ENCODE measurements at regions not wholly inside any gene's neighbourhood (a gene's known extent, or its start where the extent isn't known, plus 50 kb on each side); places are given as distances from the start of the nearest gene placed in this dataset.
"Not testable (repeated sequence)": the region's sequence is repeated elsewhere in the genome, so short reads cannot be mapped to it uniquely, and the experiment has no call there.

- DNase-seq (ENCODE audit: low read depth); H3K4me3 ChIP-seq (ENCODE audit: low read depth, low read length): not testable (repeated sequence)
Observed at GRCh38 chr2:111429353-111429752, 308.6 kb downstream of the BCL2L11 start.

GRCh38 chr2:111430817-111431661 is 310.3 kb downstream of the BCL2L11 start:
- H3K4me3 ChIP-seq (ENCODE audit: low read depth, low read length); DNase-seq (ENCODE audit: low read depth): not testable (repeated sequence)

- not testable (repeated sequence) for H3K4me3 ChIP-seq (ENCODE audit: low read depth, low read length); DNase-seq (ENCODE audit: low read depth)
Observed at GRCh38 chr2:111432423-111432822, 311.7 kb downstream of the BCL2L11 start.

GRCh38 chr2:111432916-111433499 is 312.3 kb downstream of the BCL2L11 start:
- DNase-seq (ENCODE audit: low read depth); H3K4me3 ChIP-seq (ENCODE audit: low read depth, low read length): not testable (repeated sequence)

DNA sequence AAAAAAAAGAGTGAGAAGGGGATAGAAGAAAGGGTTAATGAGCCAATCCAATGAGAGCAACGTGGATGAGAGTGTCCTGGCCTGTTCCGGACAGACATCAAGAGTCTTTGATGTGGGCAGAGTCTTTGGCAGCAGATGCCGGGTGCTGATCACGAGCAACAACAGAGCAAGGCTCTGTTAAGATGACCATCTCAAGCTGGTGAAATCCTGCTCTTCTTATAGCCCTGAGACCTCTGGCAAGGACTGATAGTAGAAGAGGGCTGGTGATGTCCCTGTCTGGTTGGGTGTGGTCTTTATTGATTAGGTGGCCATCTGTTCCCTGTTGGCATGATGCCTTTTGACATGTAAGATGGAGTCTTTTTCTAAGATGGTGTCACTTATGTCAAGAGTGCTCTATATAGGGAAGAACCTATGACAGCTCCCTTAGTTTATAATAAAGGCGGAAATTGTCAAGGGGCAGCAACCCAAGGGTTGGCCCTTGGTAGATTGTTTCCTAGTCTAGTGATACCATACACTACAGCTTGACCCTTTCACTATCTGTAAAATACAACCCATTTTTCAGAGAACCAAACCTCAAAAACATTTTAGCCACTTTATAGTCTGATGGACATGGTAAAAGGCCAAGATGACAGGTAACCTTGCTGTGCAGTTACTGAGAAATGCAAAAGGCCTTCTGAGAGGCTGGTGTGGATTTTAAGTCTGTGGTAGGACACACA is 313.3 kb downstream of the BCL2L11 start:
- DNase-seq (ENCODE audit: low read depth): not testable (repeated sequence)

DNA sequence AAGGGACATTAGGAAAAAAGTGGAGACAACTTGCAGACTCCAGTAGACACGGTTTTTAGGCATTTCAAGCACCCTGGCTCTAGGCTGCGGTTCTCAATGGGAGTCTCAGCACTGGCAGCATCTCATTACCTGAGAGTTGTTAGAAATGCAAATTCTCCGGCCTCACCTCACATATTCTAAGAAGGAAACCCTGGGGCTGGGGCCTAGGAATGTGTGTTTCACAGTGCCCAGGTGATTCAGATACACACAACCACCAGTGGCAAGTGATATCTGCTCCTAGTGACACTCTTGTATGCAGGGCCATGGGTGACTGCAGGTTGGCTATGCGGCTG is 313.9 kb downstream of the BCL2L11 start:
- DNase-seq (ENCODE audit: low read depth); H3K4me3 ChIP-seq (ENCODE audit: low read depth, low read length): not testable (repeated sequence)

More for the DNA sequence above, 313.3 kb downstream of the BCL2L11 start:
- H3K4me3 ChIP-seq (ENCODE audit: low read depth, low read length): not testable (repeated sequence)

DNA sequence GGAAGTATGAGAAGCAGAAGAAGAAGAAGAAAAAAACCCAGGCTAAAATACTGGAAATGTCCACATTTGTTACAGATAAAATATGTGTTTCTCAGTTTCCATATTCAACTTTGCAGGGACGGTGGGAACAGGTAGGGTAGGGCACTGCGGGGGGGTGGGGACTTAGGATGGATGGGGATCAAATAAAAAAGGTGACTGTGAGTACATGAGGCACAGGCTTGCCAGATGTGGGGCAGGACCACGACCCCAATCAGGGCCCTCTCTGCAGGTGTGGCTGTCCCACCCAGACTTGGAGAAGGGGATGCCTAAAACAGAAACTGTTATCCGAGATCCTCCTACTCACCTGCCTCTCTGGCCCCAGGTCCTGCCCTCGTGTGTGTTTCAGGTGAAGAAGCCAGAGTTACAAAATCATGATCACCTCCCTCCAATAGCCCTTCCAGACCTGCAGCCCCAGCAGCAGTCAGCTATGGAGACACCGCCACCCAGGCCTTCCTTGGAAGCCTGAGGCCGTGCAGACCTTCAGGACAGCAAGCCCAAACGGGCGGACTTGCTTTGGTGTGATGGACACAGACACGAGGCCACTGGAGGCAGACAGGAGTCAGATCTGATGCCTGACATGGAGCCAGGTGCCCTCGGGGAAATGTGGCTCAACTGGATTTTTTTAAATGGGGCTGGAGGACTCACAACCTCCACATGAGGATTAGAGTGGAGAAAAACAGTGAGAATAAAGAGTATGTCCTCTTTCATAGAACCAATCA is 315.0 kb downstream of the BCL2L11 start:
- DNase-seq (ENCODE audit: low read depth); H3K4me3 ChIP-seq (ENCODE audit: low read depth, low read length): not testable (repeated sequence)

DNA sequence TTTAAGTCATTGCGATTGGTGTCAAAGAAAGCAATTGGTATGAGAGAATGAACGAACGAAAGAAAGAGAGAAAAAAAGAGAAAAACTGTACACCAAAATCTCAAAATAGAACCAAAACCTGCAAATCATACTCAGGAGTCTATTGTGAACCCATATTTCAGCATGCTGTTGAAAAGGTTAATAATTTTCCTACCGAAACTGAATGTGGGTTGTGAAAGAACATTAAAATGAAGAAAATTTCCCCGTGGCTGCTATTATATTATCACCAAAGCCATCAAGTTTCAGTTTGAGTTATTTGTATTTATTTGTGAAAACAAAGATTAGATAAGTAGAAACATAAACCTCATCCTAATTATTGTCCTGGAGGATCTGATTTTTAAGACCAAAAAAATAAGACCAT is 315.7 kb downstream of the BCL2L11 start:
- not testable (repeated sequence) for DNase-seq (ENCODE audit: low read depth); H3K4me3 ChIP-seq (ENCODE audit: low read depth, low read length)

DNA sequence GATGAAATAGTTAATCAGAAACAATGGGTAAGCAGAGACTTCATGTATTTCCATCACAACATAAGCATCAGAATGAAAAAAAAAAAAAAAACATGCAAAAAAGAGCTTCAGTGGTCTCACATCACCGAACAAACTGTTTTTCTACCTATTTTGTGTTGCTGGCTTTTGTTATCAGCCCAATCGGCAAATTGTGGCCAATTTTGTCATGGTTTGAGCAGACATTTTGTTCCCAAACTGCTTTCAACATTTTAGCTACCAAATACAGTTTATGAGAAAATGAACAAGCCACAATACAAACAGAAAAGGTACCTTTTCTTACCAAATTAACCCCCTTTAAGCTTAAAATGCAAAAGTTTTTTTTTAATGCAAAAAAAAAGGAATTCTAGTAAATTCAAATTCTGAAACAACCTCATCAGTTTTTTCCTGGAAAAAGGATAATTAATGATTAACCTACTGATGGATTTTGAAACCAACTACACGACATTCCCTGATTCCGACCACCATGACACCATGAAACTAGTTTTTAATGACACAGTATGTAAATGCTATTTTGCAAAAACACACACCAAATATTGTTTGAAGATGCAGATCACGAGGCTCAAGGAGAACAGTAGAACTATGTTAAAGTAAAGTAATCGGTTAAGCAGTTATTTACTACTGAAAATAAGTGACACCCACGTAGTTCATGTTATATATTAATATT is 316.7 kb downstream of the BCL2L11 start:
- not testable (repeated sequence) for DNase-seq (ENCODE audit: low read depth)

DNA sequence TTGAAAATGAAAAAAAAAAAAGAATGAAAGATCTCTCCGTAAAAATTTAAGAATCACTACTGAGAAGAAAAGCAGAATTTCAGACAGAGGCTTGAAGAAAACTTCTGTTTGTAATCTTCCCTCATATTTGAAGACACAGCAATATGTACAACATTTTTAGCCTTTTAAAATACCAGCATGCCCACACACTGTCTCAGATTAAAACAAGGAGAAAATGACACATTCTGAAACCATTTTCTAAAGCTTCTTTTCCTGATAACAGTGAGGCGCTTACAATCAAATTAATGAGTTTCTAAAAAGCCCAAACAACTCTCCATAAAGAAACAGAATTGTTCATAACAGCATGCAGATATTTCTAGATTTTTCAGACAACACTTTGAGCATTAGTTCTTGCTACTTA is 317.4 kb downstream of the BCL2L11 start:
- DNase-seq (ENCODE audit: low read depth): not testable (repeated sequence)

More for the DNA sequence above, 316.7 kb downstream of the BCL2L11 start:
- H3K4me3 ChIP-seq (ENCODE audit: low read depth, low read length): not testable (repeated sequence)

GRCh38 chr2:111439237-111439636 is 318.5 kb downstream of the BCL2L11 start:
- DNase-seq (ENCODE audit: low read depth); H3K4me3 ChIP-seq (ENCODE audit: low read depth, low read length): not testable (repeated sequence)

More for the DNA sequence above, 317.4 kb downstream of the BCL2L11 start:
- not testable (repeated sequence) for H3K4me3 ChIP-seq (ENCODE audit: low read depth, low read length)

- not testable (repeated sequence) for H3K4me3 ChIP-seq (ENCODE audit: low read depth, low read length); DNase-seq (ENCODE audit: low read depth)
Observed at GRCh38 chr2:111441614-111442013, 320.9 kb downstream of the BCL2L11 start.

GRCh38 chr2:111442767-111443454 is 322.2 kb downstream of the BCL2L11 start:
- DNase-seq (ENCODE audit: low read depth); H3K4me3 ChIP-seq (ENCODE audit: low read depth, low read length): not testable (repeated sequence)

DNA sequence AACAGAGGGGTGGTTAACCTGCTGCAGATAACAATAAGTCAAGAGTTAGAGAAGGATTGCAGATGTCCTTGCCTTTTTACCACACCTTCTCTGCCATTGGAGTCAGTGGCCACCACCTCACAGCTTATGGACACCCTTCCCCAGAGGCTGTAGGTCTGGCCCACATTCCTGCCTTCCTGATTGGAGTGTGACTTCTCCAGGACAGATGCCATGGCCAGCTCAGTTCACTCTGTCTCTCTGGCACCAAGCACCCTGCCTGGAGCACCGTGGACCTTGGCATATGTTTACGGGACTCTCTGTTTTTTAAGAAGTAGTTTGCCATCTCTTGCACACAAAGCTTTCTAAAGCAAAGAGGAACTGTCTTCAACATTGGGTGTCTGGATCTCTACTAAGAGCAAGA is 323.8 kb downstream of the BCL2L11 start:
- DNase-seq (ENCODE audit: low read depth): not testable (repeated sequence)

GRCh38 chr2:111445191-111445929 is 324.6 kb downstream of the BCL2L11 start:
- not testable (repeated sequence) for DNase-seq (ENCODE audit: low read depth); H3K4me3 ChIP-seq (ENCODE audit: low read depth, low read length)

More for the DNA sequence above, 323.8 kb downstream of the BCL2L11 start:
- H3K4me3 ChIP-seq (ENCODE audit: low read depth, low read length): not testable (repeated sequence)

GRCh38 chr2:111445941-111446340 is 325.2 kb downstream of the BCL2L11 start:
- not testable (repeated sequence) for DNase-seq (ENCODE audit: low read depth); H3K4me3 ChIP-seq (ENCODE audit: low read depth, low read length)

All from epithelial cell of proximal tubule (primary cell).